H1 (cell line): ENCODE measurements at regions not wholly inside any gene's neighbourhood (a gene's known extent, or its start where the extent isn't known, plus 50 kb on each side); places are given as distances from the start of the nearest gene placed in this dataset.

ENCODE experiments used
- CTCF ChIP-seq, 3 experiments: IDR thresholded peaks; 1 replicate in 2 of 3; 2 replicates in 1 of 3; pipeline versions ENCODE4 v1.5.1 to v1.6.1; 2011; ENCODE audit warnings: low read length in 3 of 3, mild to moderate bottlenecking in 3 of 3, inconsistent platforms in 2 of 3, low read depth in 1 of 3, moderate library complexity in 1 of 3; ENCODE audit not compliant: insufficient read depth in 1 of 3; ENCODE audit errors: control extremely low read depth in 1 of 3
- RAD21 ChIP-seq, 2 experiments: IDR thresholded peaks in 1 of 2; conservative IDR thresholded peaks in 1 of 2; 2 replicates each; pipeline ENCODE4 v1.6.1; 2011; ENCODE audit warnings: low read depth in 2 of 2, low read length in 2 of 2, improper control_type of control experiment in 1 of 2, inconsistent platforms in 1 of 2, mild to moderate bottlenecking in 1 of 2, moderate library complexity in 1 of 2
- SIN3A ChIP-seq, 2 experiments: IDR thresholded peaks in 1 of 2; conservative IDR thresholded peaks in 1 of 2; 2 replicates each; pipeline ENCODE4 v1.6.1; 2011 to 2012; ENCODE audit warnings: low read length in 2 of 2, improper control_type of control experiment in 1 of 2, low read depth in 1 of 2, mild to moderate bottlenecking in 1 of 2
- SP2 ChIP-seq: IDR thresholded peaks from 2 replicates; pipeline ENCODE4 v1.6.1; 2012; ENCODE audit warnings: mild to moderate bottlenecking, low read length, inconsistent platforms
- ZNF274 ChIP-seq: IDR thresholded peaks from 2 replicates; pipeline ENCODE4 v1.7.0; 2012; ENCODE audit warnings: low read length, borderline replicate concordance; ENCODE audit errors: extremely low read depth
- TF ChIP-seq, protein P1 (sequence below): fragments of 300-600 bp; sonication (generic); IDR thresholded peaks from 2 replicates; pipeline ENCODE4 v1.7.1; 2012; ENCODE audit warnings: low read length, moderate library complexity, mild to moderate bottlenecking, inconsistent platforms; ENCODE audit not compliant: insufficient replicate concordance
- TF ChIP-seq, protein P2 (sequence below): IDR thresholded peaks from 2 replicates; pipeline ENCODE4 v1.6.1; 2012; ENCODE audit warnings: low read length, inconsistent platforms

- TF ChIP-seq, protein P1, sequence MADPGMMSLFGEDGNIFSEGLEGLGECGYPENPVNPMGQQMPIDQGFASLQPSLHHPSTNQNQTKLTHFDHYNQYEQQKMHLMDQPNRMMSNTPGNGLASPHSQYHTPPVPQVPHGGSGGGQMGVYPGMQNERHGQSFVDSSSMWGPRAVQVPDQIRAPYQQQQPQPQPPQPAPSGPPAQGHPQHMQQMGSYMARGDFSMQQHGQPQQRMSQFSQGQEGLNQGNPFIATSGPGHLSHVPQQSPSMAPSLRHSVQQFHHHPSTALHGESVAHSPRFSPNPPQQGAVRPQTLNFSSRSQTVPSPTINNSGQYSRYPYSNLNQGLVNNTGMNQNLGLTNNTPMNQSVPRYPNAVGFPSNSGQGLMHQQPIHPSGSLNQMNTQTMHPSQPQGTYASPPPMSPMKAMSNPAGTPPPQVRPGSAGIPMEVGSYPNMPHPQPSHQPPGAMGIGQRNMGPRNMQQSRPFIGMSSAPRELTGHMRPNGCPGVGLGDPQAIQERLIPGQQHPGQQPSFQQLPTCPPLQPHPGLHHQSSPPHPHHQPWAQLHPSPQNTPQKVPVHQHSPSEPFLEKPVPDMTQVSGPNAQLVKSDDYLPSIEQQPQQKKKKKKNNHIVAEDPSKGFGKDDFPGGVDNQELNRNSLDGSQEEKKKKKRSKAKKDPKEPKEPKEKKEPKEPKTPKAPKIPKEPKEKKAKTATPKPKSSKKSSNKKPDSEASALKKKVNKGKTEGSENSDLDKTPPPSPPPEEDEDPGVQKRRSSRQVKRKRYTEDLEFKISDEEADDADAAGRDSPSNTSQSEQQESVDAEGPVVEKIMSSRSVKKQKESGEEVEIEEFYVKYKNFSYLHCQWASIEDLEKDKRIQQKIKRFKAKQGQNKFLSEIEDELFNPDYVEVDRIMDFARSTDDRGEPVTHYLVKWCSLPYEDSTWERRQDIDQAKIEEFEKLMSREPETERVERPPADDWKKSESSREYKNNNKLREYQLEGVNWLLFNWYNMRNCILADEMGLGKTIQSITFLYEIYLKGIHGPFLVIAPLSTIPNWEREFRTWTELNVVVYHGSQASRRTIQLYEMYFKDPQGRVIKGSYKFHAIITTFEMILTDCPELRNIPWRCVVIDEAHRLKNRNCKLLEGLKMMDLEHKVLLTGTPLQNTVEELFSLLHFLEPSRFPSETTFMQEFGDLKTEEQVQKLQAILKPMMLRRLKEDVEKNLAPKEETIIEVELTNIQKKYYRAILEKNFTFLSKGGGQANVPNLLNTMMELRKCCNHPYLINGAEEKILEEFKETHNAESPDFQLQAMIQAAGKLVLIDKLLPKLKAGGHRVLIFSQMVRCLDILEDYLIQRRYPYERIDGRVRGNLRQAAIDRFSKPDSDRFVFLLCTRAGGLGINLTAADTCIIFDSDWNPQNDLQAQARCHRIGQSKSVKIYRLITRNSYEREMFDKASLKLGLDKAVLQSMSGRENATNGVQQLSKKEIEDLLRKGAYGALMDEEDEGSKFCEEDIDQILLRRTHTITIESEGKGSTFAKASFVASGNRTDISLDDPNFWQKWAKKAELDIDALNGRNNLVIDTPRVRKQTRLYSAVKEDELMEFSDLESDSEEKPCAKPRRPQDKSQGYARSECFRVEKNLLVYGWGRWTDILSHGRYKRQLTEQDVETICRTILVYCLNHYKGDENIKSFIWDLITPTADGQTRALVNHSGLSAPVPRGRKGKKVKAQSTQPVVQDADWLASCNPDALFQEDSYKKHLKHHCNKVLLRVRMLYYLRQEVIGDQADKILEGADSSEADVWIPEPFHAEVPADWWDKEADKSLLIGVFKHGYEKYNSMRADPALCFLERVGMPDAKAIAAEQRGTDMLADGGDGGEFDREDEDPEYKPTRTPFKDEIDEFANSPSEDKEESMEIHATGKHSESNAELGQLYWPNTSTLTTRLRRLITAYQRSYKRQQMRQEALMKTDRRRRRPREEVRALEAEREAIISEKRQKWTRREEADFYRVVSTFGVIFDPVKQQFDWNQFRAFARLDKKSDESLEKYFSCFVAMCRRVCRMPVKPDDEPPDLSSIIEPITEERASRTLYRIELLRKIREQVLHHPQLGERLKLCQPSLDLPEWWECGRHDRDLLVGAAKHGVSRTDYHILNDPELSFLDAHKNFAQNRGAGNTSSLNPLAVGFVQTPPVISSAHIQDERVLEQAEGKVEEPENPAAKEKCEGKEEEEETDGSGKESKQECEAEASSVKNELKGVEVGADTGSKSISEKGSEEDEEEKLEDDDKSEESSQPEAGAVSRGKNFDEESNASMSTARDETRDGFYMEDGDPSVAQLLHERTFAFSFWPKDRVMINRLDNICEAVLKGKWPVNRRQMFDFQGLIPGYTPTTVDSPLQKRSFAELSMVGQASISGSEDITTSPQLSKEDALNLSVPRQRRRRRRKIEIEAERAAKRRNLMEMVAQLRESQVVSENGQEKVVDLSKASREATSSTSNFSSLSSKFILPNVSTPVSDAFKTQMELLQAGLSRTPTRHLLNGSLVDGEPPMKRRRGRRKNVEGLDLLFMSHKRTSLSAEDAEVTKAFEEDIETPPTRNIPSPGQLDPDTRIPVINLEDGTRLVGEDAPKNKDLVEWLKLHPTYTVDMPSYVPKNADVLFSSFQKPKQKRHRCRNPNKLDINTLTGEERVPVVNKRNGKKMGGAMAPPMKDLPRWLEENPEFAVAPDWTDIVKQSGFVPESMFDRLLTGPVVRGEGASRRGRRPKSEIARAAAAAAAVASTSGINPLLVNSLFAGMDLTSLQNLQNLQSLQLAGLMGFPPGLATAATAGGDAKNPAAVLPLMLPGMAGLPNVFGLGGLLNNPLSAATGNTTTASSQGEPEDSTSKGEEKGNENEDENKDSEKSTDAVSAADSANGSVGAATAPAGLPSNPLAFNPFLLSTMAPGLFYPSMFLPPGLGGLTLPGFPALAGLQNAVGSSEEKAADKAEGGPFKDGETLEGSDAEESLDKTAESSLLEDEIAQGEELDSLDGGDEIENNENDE, result no peak
- TF ChIP-seq SP2 (no peak), CTCF (IDR thresholded peaks at IDR 0.05; ENCODE audit: control extremely low read depth in 1 of 3, insufficient read depth in 1 of 3, low read depth in 1 of 3, low read length in 3 of 3) (no peak), ZNF274 (no peak), RAD21 (IDR thresholded peaks at IDR 0.05 in 1 of 2, conservative IDR thresholded peaks at IDR 0.05 in 1 of 2; ENCODE audit: low read depth in 2 of 2, low read length in 2 of 2) (no peak), SIN3A (conservative IDR thresholded peaks at IDR 0.05 in 1 of 2, IDR thresholded peaks at IDR 0.05 in 1 of 2; ENCODE audit: low read depth in 1 of 2, low read length in 2 of 2) (no peak)
- TF ChIP-seq, protein P2, sequence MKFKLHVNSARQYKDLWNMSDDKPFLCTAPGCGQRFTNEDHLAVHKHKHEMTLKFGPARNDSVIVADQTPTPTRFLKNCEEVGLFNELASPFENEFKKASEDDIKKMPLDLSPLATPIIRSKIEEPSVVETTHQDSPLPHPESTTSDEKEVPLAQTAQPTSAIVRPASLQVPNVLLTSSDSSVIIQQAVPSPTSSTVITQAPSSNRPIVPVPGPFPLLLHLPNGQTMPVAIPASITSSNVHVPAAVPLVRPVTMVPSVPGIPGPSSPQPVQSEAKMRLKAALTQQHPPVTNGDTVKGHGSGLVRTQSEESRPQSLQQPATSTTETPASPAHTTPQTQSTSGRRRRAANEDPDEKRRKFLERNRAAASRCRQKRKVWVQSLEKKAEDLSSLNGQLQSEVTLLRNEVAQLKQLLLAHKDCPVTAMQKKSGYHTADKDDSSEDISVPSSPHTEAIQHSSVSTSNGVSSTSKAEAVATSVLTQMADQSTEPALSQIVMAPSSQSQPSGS, result no peak
Measured at GRCh38 chr13:89034015-89034414, 1362.8 kb downstream of the SLITRK5 start (continued).
